Naive thymus-derived CD4-positive, alpha-beta T cell (primary cell): ENCODE measurements at regions not wholly inside any gene's neighbourhood (a gene's known extent, or its start where the extent isn't known, plus 50 kb on each side); places are given as distances from the start of the nearest gene placed in this dataset.
A peak's percentile ranks its signal among the peaks of the same experiment; 100 is the strongest.

Source experiments
- ATAC-seq: fragments of 150-1000 bp; cut with Tn5 transposase; 2 replicates; pipeline ENCODE4 v1.10.0; 2021; ENCODE audit warnings: mild to moderate bottlenecking, moderate library complexity
- CTCF ChIA-PET: fragments of 350-600 bp; sonication (Branson Sonifier 250); formaldehyde crosslinking; loops from one replicate; lab custom pipeline; 2021; ENCODE audit warnings: antibody characterized with exemption; lab: Charles Lee
- POLR2A ChIA-PET: fragments of 350-600 bp; sonication (Branson Sonifier 250); formaldehyde crosslinking; loops from one replicate; lab custom pipeline; 2021; ENCODE audit warnings: antibody characterized with exemption, inconsistent platforms; lab: Charles Lee
- DNase-seq, 9 donors: peaks; one replicate each; pipeline versions ENCODE4 v3.0.0 to v3.0.0-alpha.2; 2020 to 2022; ENCODE audit warnings: mixed read lengths in 1 of 9
- H3K27ac ChIP-seq: one replicate; pipeline ENCODE4 v1.7.0; 2013; ENCODE audit warnings: mild to moderate bottlenecking, low read depth, low read length, moderate library complexity
- H3K27me3 ChIP-seq, 2 donors: one replicate each; pipeline ENCODE4 v1.7.0; 2013; ENCODE audit warnings: low read length in 2 of 2, mild to moderate bottlenecking in 2 of 2, moderate library complexity in 2 of 2; ENCODE audit not compliant: control insufficient read depth in 2 of 2, insufficient read depth in 2 of 2
- H3K36me3 ChIP-seq, 3 experiments: 1 replicate in 2 of 3; 2 replicates in 1 of 3; pipeline ENCODE4 v1.7.0; 2013; ENCODE audit warnings: low read length in 3 of 3, mild to moderate bottlenecking in 3 of 3, moderate library complexity in 1 of 3; ENCODE audit not compliant: insufficient read depth in 3 of 3, control insufficient read depth in 2 of 3
- H3K4me1 ChIP-seq, 2 donors: one replicate each; pipeline ENCODE4 v1.7.0; 2013; ENCODE audit warnings: low read length in 2 of 2, mild to moderate bottlenecking in 2 of 2, moderate library complexity in 1 of 2; ENCODE audit not compliant: control insufficient read depth in 2 of 2, insufficient read depth in 2 of 2
- H3K4me3 ChIP-seq: 2 replicates; pipeline ENCODE4 v1.7.0; 2013; ENCODE audit warnings: mild to moderate bottlenecking, low read length
- H3K9me3 ChIP-seq, 3 experiments: 1 replicate in 2 of 3; 2 replicates in 1 of 3; pipeline ENCODE4 v1.7.0; 2013; ENCODE audit warnings: low read length in 3 of 3; ENCODE audit not compliant: control insufficient read depth in 2 of 3
- H3K27ac Mint-ChIP-seq, 9 donors: one replicate each; pipeline ENCODE4 v1.8.0; 2020 to 2022; ENCODE audit warnings: mixed read lengths in 9 of 9, mild to moderate bottlenecking in 8 of 9, moderate library complexity in 5 of 9, inconsistent platforms in 2 of 9
- H3K27me3 Mint-ChIP-seq, 5 donors: one replicate each; pipeline ENCODE4 v1.8.0; 2021 to 2022; ENCODE audit warnings: mixed read lengths in 5 of 5, mild to moderate bottlenecking in 1 of 5
- H3K36me3 Mint-ChIP-seq, 5 donors: one replicate each; pipeline ENCODE4 v1.8.0; 2020 to 2022; ENCODE audit warnings: mixed read lengths in 5 of 5, mild to moderate bottlenecking in 3 of 5, inconsistent platforms in 1 of 5
- H3K4me1 Mint-ChIP-seq, 7 donors: one replicate each; pipeline ENCODE4 v1.8.0; 2020 to 2022; ENCODE audit warnings: mixed read lengths in 7 of 7, mild to moderate bottlenecking in 3 of 7, inconsistent platforms in 1 of 7
- H3K4me3 Mint-ChIP-seq, 10 donors: one replicate each; pipeline ENCODE4 v1.8.0; 2020 to 2022; ENCODE audit warnings: mild to moderate bottlenecking in 10 of 10, mixed read lengths in 10 of 10, moderate library complexity in 6 of 10, inconsistent platforms in 2 of 10
- H3K9me3 Mint-ChIP-seq, 11 donors: one replicate each; pipeline ENCODE4 v1.8.0; 2020 to 2022; ENCODE audit warnings: mixed read lengths in 11 of 11, mild to moderate bottlenecking in 4 of 11, inconsistent platforms in 1 of 11, moderate library complexity in 1 of 11
- intact Hi-C, 2 donors: fragments of 100-400 bp; cut with micrococcal nuclease; formaldehyde crosslinking; loops; one replicate each; pipeline ENCODE4 v1.15.1; 2023

- H3K36me3 Mint-ChIP-seq: no peaks in the 10 kb centered on the region
- H3K9me3 ChIP-seq: no peaks in the 10 kb centered on the region
- peaks cover 0 to 3% (median 0%) of the 10 kb centered on the region in 11 donors for H3K9me3 Mint-ChIP-seq
- H3K4me1 Mint-ChIP-seq: no peaks in the 10 kb centered on the region
- H3K27ac ChIP-seq: no peak overlapping the region
- DNase-seq (no peak), ATAC-seq (no peak)
- no peak overlapping the region for H3K4me3 ChIP-seq
- intact Hi-C loops: no loop called here
- CTCF ChIA-PET: no interaction called here
- no peaks in the 10 kb centered on the region for H3K36me3 ChIP-seq
- POLR2A ChIA-PET: interaction anchor here (0.7 kb wide), 1 partner anchor 1123 kb away, joined by 3 read pairs; no protein-coding TSS in a partner anchor
- no peaks in the 10 kb centered on the region for H3K4me1 ChIP-seq
- peaks cover 0 to 9% (median 0%) of the 10 kb centered on the region in 5 donors for H3K27me3 Mint-ChIP-seq
- no peak overlapping the region for H3K27ac Mint-ChIP-seq
- no peak overlapping the region for H3K4me3 Mint-ChIP-seq
- H3K27me3 ChIP-seq: no peaks in the 10 kb centered on the region
These were observed 83.7 kb upstream of the ZFP64 start for GRCh38 chr20:52275181-52275691.

DNA sequence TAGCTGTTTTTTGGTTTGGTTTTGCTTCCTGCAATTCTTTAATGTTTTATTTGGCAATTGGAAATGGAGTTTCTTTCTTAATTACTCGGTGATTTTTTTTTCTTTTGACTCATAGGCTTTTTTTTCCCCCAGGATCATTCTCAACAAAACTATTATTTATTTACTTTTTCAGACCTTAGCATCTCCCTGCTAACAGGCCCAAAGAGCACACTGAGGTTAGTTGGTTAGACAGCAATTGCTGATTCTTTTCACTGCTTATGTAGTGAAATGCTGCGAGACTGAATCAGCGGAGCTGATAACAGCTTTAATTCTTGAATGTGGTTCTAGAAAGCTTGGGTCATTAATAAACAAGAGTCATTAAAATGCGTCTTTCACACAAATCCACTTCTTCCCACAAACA lies 79.1 kb upstream of the ZFP64 start:
- no peaks in the 10 kb centered on the region for H3K36me3 Mint-ChIP-seq
- H3K4me3 ChIP-seq: no peak overlapping the region
- H3K4me1 ChIP-seq: no peaks in the 10 kb centered on the region
- H3K27me3 Mint-ChIP-seq: peaks cover 0 to 5% (median 0%) of the 10 kb centered on the region in 5 donors
- ATAC-seq (no peak), DNase-seq (no peak)
- H3K4me1 Mint-ChIP-seq: peaks cover 0 to 8% (median 0%) of the 10 kb centered on the region in 7 donors
- peak overlapping the region in 1 of 9 donors; percentile 21 for H3K27ac Mint-ChIP-seq
- no peak overlapping the region for H3K27ac ChIP-seq
- H3K9me3 ChIP-seq: no peaks in the 10 kb centered on the region
- ChIA-PET POLR2A (interaction anchor here (1.1 kb wide), 1 partner anchor 24 kb away, joined by 4 read pairs; no protein-coding TSS in a partner anchor), CTCF (no interaction called here)
- peaks cover 0 to 2% (median 0%) of the 10 kb centered on the region in 11 donors for H3K9me3 Mint-ChIP-seq
- no peaks in the 10 kb centered on the region for H3K27me3 ChIP-seq
- H3K4me3 Mint-ChIP-seq: no peak overlapping the region
- intact Hi-C loops: no loop called here
- no peaks in the 10 kb centered on the region for H3K36me3 ChIP-seq

- H3K27me3 ChIP-seq: no peaks in the 10 kb centered on the region
- no peaks in the 10 kb centered on the region for H3K36me3 ChIP-seq
- Mint-ChIP-seq H3K4me3 (no peak overlapping the region), H3K4me1 (peaks cover 0 to 10% (median 0%) of the 10 kb centered on the region in 7 donors), H3K9me3 (peaks cover 0 to 2% (median 0%) of the 10 kb centered on the region in 11 donors), H3K27me3 (peaks cover 0 to 5% (median 0%) of the 10 kb centered on the region in 5 donors), H3K36me3 (no peaks in the 10 kb centered on the region), H3K27ac (no peak overlapping the region)
- intact Hi-C loops: no loop called here
- CTCF ChIA-PET: no interaction called here
- H3K27ac ChIP-seq: no peak overlapping the region
- H3K4me1 ChIP-seq: no peaks in the 10 kb centered on the region
- no peaks in the 10 kb centered on the region for H3K9me3 ChIP-seq
- no peak for ATAC-seq
- H3K4me3 ChIP-seq: no peak overlapping the region
- no peak for DNase-seq
- POLR2A ChIA-PET: interaction anchor here (0.6 to 1.1 kb wide), 2 partner anchors 11 to 23 kb away, joined by 3 to 4 read pairs; no protein-coding TSS in a partner anchor
These were observed 78.5 kb upstream of the ZFP64 start for GRCh38 chr20:52270001-52270606.

- H3K9me3 Mint-ChIP-seq: no peaks in the 10 kb centered on the region
These were observed 77.7 kb upstream of the ZFP64 start for GRCh38 chr20:52269321-52269720.

GRCh38 chr20:52268184-52268749 lies 76.7 kb upstream of the ZFP64 start:
- intact Hi-C loops: no loop called here
- Mint-ChIP-seq H3K4me3 (no peak overlapping the region), H3K9me3 (no peaks in the 10 kb centered on the region), H3K27me3 (peaks cover 0 to 13% (median 2%) of the 10 kb centered on the region in 5 donors), H3K27ac (no peak overlapping the region), H3K4me1 (peaks cover 0 to 10% (median 0%) of the 10 kb centered on the region in 7 donors), H3K36me3 (no peaks in the 10 kb centered on the region)
- Histone ChIP-seq H3K4me3 (no peak overlapping the region), H3K27ac (no peak overlapping the region), H3K4me1 (no peaks in the 10 kb centered on the region), H3K36me3 (no peaks in the 10 kb centered on the region), H3K9me3 (no peaks in the 10 kb centered on the region), H3K27me3 (no peaks in the 10 kb centered on the region)
- ATAC-seq (no peak), DNase-seq (no peak)
- ChIA-PET POLR2A (no interaction called here), CTCF (interaction anchor here (0.6 kb wide), 1 partner anchor 67 kb away, joined by 3 read pairs; no protein-coding TSS in a partner anchor)

More at GRCh38 chr20:52269321-52269720, 77.7 kb upstream of the ZFP64 start:
- Mint-ChIP-seq H3K27ac (no peak overlapping the region), H3K27me3 (peaks cover 0 to 8% (median 0%) of the 10 kb centered on the region in 5 donors), H3K36me3 (no peaks in the 10 kb centered on the region), H3K4me3 (no peak overlapping the region), H3K4me1 (peaks cover 0 to 10% (median 0%) of the 10 kb centered on the region in 7 donors)
- Histone ChIP-seq H3K9me3 (no peaks in the 10 kb centered on the region), H3K4me1 (no peaks in the 10 kb centered on the region), H3K27me3 (no peaks in the 10 kb centered on the region), H3K36me3 (no peaks in the 10 kb centered on the region), H3K27ac (no peak overlapping the region), H3K4me3 (no peak overlapping the region)
- ChIA-PET POLR2A (interaction anchor here (0.6 kb wide), 1 partner anchor 11 kb away, joined by 3 read pairs; no protein-coding TSS in a partner anchor), CTCF (no interaction called here)
- no peak for ATAC-seq
- intact Hi-C loops: no loop called here
- no peak for DNase-seq

- H3K27me3 Mint-ChIP-seq: peaks cover 0 to 18% (median 6%) of the 10 kb centered on the region in 5 donors
- ChIA-PET POLR2A (no interaction called here), CTCF (interaction anchor here (0.5 kb wide), 1 partner anchor 795 kb away, joined by 3 read pairs; no protein-coding TSS in a partner anchor)
- H3K4me3 Mint-ChIP-seq: no peak overlapping the region
- H3K27ac Mint-ChIP-seq: no peak overlapping the region
- Histone ChIP-seq H3K27ac (no peak overlapping the region), H3K4me1 (no peaks in the 10 kb centered on the region), H3K36me3 (no peaks in the 10 kb centered on the region), H3K4me3 (no peak overlapping the region), H3K9me3 (no peaks in the 10 kb centered on the region), H3K27me3 (no peaks in the 10 kb centered on the region)
- H3K9me3 Mint-ChIP-seq: peaks cover 0 to 1% (median 0%) of the 10 kb centered on the region in 11 donors
- DNase-seq (no peak), ATAC-seq (no peak)
- no peaks in the 10 kb centered on the region for H3K36me3 Mint-ChIP-seq
- intact Hi-C loops: no loop called here
- H3K4me1 Mint-ChIP-seq: peaks cover 0 to 10% (median 0%) of the 10 kb centered on the region in 7 donors
These were observed 75.8 kb upstream of the ZFP64 start for GRCh38 chr20:52267418-52267817.
